GM21825 (cell line): ENCODE measurements at regions not wholly inside any gene's neighbourhood (a gene's known extent, or its start where the extent isn't known, plus 50 kb on each side); places are given as distances from the start of the nearest gene placed in this dataset.
A peak's percentile ranks its signal among the peaks of the same experiment; 100 is the strongest.
"Not testable (repeated sequence)": the region's sequence is repeated elsewhere in the genome, so short reads cannot be mapped to it uniquely, and the experiment has no call there.

Experiments
- ATAC-seq: cut with Tn5 transposase; IDR thresholded peaks from one replicate; pipeline ENCODE4 v1.9.1; 2021; ENCODE audit warnings: mild to moderate bottlenecking, moderate library complexity; ENCODE audit not compliant: unreplicated experiment

DNA sequence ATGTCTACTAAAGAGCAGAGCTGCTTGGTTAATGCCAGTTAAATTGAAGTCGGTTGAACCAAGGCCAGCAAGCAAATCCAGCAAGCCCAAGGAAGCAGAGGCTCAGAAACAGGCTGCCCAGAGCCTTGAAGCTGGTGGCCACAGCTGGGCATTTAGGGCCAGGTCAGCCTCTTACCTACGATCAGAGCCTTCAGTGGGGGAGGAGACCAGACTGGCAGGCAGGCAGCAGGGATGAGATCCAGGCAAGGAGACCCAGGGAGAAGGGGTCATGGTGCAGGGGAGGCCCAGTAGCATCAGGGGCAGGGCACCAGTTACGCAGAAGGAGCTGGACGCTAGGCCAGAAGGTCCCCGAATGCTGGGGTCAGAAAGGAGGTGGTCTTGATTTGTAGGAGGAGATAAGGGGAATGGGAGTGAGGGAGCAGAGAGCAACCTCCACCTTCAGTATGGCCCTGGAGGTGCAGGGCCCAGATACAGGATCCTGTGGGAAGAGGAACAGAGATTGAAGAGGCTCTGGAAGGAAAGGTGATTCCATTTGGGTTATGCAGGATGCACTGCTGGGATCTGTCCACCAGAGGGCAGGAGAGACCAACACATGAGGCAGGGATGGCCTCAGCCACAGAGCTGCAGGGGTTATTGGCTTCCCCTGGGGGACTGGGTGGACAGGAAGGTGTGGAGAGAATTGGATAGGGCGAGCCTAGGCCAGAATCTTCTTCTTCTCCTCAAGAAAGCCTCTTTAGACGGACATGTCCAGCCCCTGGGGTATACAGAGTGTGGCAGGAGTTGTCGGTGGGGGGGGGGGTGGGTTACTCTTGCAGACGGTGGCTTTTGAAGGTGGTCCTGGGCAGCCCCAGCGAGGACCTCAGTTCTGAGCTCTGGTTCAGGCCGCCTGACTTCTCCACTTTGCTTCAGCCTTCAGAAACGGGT, 132.6 kb upstream of the PODXL start:
- no peak for ATAC-seq

DNA sequence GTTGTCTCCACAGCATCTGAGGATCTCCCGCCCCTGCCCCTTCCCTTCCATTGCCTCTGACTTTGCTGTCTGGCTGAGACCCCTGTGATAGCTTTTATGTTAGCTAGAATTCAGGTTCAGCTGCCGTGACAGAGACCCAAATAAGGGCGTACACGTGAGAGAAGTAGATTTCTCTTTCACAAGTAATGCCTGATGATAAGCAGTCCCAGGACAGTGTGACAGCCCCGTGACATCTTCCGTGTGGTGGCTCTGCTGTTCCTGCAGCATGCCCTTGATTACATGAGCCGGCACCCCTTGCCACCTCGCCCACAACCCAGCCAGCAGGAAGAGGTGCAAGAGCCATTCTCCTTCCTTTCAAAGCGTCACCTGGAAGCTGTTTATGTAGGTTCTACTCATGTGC, 130.9 kb upstream of the PODXL start:
- no peak for ATAC-seq

DNA sequence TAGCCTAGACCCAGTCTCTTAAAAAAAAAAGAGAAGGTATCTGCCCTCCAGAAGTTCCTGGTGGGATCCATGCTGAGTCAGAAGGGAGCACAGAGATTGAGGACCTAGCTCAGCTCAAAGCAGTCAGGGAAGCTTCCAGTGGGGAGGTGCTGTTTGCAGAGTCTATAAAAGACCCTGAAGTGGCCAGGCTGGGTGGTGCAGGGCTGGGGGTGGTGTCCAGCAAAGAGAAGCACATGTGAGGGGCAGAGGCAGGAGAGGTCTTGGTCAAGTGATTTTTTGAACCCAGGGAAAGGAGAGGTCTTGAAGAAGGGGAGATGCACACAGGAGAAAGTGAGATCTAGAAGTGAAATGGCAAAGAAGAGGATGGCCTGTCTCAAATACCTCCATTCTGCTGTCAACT, 130.4 kb upstream of the PODXL start:
- no peak for ATAC-seq

DNA sequence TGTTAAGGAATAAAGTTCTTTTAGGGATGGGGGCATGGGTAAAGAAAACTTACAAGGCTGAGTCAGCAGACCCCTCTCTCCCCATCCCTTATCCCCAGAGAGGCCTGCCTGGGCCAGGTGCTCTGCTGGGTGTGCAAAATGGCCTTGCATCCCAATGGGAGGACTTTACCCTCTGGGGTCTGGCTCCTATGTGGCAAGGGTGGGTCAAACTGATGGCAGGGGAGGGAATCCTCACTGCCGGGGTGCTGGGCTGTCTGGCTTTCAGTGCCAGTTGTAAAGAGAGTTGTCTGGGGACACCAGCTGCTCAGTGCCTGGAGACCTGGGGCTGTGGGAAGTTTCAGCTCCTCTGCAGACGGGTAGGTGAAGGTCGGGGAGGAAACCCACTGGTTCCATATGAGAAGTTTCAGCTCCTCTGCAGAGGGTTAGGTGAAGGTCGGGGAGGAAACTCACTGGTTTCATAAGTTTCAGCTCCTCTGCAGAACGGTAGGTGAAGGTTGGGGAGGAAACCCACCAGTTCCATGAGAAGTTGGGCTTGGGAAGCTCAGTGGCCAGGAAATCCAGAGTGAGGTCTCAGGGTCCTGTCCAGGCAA, 127.2 kb upstream of the PODXL start:
- ATAC-seq = peak; percentile 83

DNA sequence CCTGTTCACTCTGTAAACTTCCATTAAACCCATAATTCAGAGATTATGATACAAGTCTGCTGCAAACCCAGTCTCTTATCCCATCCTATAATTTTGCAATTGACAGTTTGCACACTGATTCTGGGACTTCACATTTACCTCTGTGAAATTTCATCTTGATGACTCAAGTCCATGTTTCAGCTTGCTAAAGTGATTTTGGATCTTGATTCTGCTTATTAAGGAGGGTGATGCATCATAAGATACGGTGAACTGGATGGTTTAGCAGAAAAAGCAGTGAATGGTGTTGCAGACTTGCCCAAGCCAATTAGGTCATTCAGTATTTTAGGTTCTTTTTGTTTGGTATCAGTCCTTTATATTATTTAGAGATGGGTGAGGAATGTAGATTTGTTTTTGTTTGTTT, 125.5 kb upstream of the PODXL start:
- no peak for ATAC-seq

DNA sequence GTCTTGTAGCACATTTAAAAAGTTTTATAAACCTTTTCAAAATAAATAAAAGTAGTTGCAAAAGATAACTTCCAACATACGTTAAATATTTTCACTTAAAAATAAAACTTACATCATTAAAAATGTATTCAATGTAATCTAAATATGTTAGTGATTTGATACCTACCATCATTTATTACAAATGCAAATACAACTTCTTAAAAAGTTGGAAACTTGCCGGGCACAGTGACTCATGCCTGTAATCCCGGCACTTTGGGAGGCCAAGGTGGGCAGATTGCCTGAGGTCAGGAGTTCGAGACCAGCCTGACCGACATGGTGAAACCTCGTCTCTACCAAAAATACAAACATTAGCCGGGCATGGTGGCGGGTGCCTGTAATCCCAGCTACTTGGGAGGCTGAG, 122.6 kb upstream of the PODXL start:
- not testable (repeated sequence) for ATAC-seq

DNA sequence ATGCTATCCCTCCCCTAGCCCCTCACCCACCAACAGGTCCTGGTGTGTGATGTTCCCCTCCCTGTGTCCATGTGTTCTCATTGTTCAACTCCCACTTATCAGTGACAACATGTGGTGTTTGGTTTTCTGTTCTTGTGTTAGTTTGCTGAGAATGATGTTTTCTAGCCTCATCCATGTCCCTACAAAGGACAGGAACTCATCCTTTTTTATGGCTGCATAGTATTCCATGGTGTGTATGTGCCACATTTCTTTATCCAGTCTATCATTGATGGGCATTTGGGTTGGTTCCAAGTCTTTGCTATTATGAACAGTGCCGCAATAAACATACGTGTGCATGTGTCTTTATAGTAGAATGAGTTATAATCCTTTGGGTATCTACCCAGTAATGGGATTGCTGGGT, 120.4 kb upstream of the PODXL start:
- ATAC-seq = not testable (repeated sequence)

DNA sequence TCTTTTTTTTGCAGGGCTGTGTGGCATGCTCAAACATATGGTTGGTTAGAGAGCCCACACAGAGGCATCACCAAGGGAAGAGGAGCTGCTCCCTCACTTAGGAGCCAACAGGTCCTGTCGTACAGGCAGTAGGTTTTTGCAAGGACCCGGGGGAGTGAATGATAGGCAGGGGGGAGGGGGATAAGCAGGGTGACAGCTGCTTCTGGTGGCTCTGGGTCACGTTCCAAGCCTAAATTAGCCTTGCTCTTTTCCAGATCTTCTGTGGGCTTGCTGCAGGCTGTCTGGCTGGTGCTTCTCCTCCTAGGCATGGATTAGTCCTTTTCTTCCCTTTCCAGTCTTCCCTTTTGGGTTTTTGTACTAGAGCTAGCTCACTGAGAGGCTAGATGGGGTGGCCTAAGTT, 117.7 kb upstream of the PODXL start:
- ATAC-seq = no peak

DNA sequence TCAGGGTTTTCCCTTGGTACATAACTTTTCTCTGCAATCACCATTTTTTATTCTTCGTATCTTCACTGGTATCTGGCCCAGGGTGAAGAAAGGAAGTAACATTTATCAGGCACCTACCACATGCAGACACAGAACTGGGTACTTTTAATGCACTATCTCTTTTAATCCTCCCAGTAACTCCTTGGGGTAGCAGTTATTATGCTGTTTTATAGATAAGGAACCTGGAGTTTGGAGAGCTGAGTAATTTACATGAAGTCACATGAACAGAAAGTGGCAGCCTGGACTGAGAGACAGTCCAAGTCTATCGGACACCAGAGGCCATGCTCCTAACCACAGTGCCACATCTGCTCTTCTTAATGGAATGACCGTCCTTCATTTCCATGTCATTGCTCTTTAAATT, 117.1 kb upstream of the PODXL start:
- ATAC-seq = no peak

DNA sequence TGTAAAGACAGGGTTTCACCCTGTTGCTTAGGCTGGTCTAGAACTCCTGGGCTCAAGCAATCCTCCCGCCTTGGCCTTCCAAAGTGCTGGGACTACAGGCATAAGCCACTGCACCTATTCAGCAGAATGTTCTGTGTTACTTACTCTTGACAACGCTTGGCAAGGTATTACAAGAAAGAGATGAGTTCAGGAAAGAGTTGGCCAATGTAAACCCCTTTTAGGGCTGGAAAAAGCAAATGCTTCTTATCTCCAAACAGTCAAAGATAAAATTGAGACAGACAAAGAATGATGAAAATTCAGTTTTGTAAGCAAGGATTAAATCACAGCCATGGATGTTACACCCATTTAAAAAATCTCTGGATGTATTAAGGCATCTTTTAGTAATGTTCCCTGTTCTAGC, 114.0 kb upstream of the PODXL start:
- no peak for ATAC-seq

DNA sequence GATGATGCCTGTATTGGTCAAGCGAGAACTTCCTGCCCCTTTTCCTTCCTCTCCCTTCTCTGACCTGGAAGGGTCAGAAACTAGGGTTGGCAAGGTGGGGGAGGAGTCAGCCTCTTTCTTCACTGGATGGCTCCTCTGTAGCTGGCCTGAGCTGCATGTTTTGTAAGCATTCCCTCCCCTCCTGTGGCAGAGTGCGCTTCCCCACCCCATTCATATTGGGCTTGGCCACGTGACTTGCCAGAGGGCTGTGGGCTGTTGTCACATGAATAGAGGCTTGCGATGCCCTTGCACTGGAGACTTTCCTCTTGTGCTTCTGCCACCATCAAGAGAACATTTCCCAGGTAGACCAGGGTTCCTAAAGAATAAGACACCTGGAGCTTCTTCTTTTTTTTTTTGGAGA, 111.3 kb upstream of the PODXL start:
- ATAC-seq = no peak

DNA sequence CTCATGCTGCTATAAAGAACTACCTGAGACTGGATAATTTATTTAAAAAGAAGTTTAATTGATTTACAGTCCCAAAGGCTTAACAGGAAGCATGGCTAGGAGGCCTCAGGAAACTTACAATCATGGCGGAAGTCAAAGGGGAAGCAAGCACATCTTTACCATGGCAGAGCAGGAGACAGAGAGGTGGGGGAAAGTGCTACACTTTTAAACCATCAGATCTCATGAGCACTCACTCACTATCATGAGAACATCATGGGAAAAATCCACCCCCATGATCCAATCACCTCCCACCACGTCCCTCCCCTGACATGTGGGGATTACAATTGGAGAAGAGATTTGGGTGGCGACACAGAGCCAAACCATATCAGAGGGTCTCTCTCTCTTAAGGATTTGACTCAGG, 108.6 kb upstream of the PODXL start:
- ATAC-seq = no peak

DNA sequence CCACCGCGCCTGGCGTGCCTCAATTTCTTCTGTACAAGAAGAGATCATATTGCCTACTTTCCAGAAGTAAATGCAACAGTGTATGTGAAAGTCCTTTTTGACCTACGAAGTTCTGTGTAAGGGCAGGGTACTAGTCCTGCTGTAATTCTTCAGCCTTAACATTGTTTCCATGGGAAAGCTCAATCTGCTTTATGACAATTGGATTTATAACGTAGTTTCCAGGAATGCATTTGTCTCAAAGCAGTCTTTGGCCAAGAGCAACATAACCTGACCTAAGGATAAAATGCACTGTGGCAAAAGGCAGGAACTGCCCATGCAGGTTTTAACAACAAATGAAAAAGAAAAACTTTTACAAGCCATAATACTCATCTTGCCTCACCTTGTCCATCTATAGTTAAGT, 108.1 kb upstream of the PODXL start:
- no peak for ATAC-seq

DNA sequence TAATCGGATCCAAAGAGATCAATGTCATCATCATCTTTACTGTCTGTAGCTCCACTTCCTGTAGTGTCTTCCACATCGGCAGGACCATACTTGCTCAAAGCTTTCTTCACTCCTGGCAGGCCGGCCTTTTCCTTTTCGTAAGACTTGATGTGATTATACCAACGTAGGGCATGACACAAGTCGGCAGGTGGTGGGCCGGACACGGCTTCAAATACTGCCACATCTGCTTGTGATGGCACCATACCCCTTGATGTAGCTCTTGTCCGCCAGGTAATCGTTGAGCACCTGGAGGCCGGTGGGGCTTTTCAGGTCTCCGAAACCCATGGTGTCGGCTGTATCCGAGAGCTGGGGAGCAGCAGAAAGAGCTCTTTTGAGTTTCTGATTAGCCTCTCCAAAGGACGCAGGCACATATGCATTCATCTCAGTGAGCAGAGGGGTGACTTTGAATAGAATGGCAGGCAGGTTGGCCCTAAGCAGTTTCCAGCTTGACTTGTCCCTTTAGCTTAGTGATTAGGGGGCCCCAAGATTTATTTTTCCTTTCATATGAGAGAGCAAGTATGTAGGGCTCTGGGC, 106.0 kb upstream of the PODXL start:
- ATAC-seq = not testable (repeated sequence)

DNA sequence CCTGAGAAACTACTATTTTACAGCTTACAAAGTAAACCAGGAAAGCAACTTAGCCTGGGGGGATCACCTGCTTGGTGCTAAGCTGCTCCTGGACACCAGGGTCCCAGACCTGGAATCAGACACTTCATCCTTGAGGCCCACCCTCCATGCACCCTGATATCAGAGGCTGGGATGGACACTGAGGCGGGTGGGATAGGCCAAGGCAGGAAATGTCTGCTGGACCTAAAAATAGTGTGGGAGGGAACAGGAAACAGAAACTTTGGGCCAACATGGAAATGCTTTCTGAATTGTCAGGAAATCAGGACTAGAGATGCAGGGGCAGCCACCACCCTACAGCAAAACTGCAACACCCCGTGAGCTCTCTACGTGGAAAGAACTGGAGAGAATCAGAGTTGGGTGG, 101.5 kb upstream of the PODXL start:
- no peak for ATAC-seq

DNA sequence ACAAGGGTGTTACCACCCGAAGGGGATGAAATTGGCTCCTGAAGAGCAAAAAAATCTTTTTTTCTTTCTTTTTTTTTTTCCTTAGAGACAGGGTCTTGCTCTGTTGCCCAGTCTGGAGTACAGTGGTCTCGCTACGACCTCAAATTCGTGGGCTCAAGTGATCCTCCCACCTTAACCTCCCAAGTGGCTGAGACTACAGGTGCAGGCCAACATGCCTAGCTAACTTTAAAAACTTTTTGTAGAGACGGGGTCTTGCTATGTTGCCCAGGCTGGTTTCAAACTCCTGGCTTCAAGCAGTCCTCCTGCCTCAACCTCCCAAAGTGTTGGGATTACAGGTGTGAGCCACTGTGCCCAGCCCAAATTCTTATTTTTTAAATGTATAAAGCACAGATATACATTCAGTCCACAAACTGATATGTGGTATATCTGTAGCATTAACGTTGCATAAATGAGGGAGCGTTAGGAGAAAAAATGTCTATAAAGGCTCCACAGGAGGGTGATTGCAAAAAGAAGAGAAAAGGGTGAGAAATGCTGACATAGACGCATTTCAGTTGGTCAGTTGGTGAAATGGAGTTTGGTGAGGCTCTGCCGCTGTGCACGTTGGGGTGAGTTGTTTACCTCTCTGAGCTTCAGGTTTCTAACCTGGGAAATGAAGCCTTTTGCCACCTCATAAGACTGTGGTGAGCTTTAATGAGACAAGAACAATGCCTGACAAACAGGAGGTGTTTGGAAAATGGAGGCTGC, 100.7 kb upstream of the PODXL start:
- ATAC-seq = no peak

DNA sequence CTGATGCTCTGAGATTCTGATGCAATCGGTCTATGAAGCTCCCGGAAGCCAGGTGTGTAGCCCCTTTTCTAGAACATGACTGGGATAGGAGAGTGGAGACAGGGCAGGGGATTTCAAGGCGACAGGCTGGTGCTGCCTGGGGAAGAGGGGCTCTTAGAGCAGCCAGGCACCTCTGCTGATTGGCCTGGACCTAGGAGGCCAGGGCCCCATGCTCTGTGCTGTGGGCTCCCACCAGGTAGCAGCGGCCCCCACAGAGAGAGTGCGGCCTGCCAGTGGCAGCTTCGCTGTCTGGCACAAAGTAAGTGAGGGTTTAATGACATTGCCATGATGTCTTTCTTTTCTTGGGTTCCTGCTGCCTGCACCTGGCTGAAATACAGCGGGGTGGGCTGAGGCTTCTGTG, 99.4 kb upstream of the PODXL start:
- no peak for ATAC-seq

DNA sequence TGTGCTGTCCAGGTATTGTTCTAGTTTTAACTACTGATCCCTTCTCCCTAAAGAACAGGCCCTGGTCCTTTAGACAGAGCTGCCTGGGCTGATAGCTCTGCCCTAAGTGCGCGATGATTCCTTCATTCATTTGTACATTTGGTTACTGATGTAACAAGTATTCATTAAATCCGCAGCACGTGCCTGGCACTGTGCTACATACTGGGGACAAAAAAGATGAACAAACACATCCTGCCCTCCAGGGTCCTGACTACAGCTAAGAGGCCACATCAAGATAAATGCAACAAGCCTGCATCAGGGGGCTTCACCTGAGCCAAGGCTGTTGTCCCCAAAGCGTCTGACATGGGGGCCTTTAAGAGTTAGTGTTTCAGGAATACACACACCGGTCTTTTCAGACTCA, 99.0 kb upstream of the PODXL start:
- no peak for ATAC-seq

DNA sequence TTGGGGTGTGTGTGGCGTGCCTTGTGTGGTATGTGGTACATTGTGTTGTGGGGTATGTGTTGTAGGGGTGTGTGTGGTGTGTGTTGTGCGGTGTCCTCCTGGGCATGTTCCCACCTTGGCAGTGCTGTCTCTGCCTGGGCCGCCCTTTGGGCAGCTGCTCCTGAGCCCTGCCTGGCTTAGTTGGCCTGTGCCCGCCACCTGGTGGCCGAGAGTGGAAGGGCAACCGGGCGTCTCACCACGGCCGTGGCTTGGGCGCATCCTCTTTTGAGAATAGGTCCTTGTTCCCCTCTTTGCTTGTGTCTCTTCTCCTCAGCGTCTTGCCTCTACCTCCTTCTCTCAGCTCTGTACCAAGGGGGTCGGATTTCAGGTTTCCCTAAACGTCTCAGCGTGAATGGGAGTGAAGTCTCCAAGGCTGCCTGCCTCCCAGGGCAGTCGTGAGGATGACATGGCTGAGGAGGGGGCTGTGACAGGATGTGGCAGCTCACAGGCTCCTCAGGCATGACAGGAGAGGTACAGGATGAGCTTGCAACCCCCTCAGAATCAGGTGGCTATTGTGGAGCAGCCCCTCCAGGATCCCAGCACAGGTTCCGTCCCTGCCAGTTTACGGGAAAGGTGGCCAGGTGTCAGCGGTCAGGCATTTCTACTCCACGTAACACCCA, 98.4 kb upstream of the PODXL start:
- ATAC-seq = peak; percentile 74

DNA sequence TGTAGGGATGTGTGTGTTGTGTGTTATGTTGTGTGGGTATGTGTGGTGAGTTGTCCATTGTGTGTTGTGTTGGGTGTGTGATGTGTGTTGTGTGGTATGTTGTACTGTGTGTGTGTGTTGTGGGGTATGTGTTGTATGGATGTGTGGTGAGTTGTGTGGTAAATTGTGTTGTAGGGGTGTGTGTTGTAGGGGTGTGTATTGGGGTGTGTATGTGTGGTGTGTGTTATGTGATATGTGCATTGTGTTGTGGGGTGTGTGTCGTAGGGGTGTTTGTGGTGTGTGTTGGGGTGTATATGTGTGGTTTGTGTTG, 97.8 kb upstream of the PODXL start:
- ATAC-seq = no peak
